ENCODE measurements at regions not wholly inside any gene's neighbourhood (a gene's known extent, or its start where the extent isn't known, plus 50 kb on each side); places are given as distances from the start of the nearest gene placed in this dataset.

- no peak for DNase-seq (ENCODE audit: low spot score)
Observed at GRCh38 chr4:108405586-108405985, 214.8 kb upstream of the RPL34 start.

GRCh38 chr4:108400309-108400708, 220.1 kb upstream of the RPL34 start:
- no peak for DNase-seq (ENCODE audit: low spot score)

DNA sequence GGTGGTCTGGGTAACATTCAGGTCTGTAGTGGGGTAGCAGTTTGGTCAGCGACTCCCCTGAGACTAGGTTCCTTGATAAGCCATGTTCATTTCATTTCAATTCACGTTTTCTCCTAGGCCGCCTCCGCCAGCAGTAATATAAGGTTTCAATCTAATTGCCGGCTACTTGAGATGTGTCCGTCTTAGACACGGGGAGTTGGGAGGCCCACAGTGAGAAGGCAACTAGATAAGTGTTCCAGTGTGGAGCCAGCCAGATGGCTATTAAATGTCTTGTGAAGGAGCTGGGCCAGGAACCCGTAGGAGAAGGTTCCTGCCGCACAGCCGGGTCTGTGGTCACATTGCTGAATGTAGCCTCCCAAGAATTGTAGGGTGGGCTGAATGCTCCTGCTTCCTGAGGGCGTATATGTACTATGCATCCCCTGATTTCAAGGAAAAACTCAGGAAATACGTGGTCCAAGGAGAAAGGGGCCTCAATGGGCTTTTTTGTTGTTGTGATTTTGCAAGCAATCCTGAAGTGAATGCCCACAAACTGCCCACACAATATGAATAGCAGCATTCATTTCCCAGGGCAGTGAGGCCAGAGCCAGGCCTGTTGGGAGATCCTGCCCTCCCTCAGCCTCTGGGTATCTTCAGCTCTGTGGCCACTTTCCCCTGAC, 220.6 kb upstream of the RPL34 start:
- no peak for DNase-seq (ENCODE audit: low spot score)

GRCh38 chr4:108398836-108399235, 221.5 kb upstream of the RPL34 start:
- DNase-seq (ENCODE audit: low spot score): no peak

DNA sequence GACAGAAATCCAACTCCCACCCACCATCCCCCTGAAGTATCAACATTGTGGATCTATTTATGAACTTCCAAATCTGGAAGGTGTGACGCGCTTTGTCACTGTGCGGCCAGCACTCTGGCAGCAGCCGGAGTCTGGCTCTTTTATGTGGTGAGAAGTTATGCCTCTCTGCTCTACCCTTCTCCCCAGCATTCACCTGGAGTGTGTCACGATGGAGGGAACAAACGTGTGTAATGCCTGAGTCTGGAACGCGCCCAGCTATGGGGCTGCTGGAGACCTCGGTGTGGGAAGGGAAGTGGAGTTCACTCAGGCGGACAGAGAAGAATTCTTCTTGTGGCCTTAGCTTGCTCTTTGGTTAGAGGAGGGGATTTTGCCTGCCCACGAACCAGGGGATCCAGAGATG, 222.1 kb upstream of the RPL34 start:
- no peak for DNase-seq (ENCODE audit: low spot score)

DNA sequence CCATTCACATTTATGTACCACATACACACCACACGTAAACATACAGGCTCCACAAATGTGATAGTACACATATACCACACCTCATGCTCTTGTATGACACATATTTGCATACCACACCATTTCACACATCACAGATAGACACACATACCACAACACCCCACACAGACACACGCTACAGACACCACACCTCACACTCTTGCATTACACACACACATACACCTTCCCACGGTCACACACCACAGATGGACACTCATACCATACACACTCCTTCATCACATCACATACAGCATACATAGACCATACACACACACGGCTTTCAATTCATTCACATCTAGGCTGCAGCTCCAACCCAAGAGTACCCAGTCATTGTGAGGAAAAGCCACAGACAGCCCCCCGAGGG, 222.5 kb upstream of the RPL34 start:
- DNase-seq (ENCODE audit: low spot score): no peak

GRCh38 chr4:108396900-108397497, 223.4 kb upstream of the RPL34 start:
- DNase-seq (ENCODE audit: low spot score): peak; percentile 84

GRCh38 chr4:108395786-108396185, 224.6 kb upstream of the RPL34 start:
- DNase-seq (ENCODE audit: low spot score): no peak

- no peak for DNase-seq (ENCODE audit: low spot score)
Observed at GRCh38 chr4:108393890-108394472, 225.2 kb upstream of the LEF1 start.

GRCh38 chr4:108391701-108392455, 223.1 kb upstream of the LEF1 start:
- DNase-seq (ENCODE audit: low spot score): no peak

DNA sequence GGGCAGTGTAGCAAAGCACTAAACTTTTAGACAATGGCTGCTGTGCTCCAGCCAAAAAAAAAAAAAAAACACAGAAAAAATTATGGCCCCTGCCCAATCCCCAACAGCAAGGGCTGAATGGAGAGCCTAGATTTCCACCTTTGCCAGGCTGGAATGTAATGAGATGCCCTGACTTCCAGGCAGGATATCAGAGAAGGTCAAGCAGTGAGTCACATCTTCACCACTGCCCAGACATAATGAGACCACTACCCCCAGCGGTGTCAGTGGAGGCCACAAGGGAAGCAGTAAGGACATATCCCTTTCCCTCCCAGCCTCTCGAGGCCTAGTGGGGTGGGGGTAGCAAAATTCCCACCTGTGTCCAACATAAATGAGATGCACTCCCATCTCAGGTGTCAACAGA, 216.3 kb upstream of the LEF1 start:
- no peak for DNase-seq (ENCODE audit: low spot score)

GRCh38 chr4:108384544-108384943, 215.8 kb upstream of the LEF1 start:
- no peak for DNase-seq (ENCODE audit: low spot score)

DNA sequence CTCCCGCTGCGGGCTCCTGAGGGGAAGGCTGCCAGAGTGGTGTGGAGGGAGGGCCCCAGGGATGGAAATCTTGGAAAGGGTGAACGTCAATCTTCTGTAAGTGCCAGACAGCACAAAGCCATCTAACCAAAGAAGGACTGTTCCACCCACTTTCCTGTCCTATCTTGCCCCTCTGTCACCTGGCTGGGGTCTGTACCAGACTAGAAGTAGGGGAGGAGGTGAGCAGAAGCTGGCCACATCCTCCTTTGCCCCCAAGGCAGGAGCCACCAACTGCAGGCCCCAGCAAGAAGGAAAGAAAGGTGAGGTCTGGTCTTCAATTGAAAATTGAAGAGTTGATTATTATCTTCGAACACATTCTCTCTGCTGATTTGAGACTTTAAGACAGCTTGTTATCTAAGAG, 214.4 kb upstream of the LEF1 start:
- no peak for DNase-seq (ENCODE audit: low spot score)

- no peak for DNase-seq (ENCODE audit: low spot score)
Observed at GRCh38 chr4:108382751-108383150, 214.0 kb upstream of the LEF1 start.

- DNase-seq (ENCODE audit: low spot score): no peak
Observed at GRCh38 chr4:108378164-108378563, 209.4 kb upstream of the LEF1 start.

- no peak for DNase-seq (ENCODE audit: low spot score)
Observed at GRCh38 chr4:108377021-108377420, 208.3 kb upstream of the LEF1 start.

DNA sequence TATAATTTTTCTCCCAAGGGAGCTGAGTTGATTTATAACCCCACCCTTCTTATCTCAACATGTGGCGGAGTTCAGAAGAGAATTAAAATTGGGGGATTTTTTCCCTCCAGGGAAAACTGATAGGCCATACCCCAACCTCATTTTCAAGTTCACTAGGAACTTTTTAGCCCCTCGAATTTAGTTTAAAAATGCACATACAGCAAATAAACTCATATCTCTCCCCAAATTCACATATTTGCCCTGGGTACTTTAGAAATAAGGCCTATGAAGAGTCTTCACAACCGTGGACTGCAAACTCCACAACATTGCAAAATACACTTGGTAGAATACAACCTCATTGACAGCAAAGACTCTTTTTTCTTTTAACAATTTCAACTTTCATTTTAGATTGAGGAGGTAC, 206.7 kb upstream of the LEF1 start:
- DNase-seq (ENCODE audit: low spot score): no peak

DNA sequence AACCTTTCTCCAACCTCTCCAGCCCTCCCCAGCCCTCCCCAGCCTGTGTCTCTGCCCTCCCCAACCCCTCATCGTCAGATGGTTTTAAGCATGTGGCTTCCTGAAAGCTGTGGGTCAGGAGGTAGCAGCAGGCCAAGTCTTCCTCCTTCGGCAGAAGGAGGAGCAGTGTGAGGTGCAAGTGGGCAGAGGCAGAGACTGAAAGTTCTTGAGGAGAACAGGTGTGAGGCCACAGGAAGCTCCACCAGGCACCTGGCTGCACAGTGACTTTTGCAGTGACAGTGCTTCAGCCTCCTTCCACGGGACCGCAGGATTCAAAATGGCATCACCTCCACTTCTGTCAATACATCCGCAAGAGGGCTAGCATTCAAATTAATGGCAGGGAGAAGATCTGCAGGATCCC, 203.9 kb upstream of the LEF1 start:
- DNase-seq (ENCODE audit: low spot score): no peak

- peak; percentile 17 for DNase-seq (ENCODE audit: low spot score)
Observed at GRCh38 chr4:108371282-108371681, 202.6 kb upstream of the LEF1 start.

DNA sequence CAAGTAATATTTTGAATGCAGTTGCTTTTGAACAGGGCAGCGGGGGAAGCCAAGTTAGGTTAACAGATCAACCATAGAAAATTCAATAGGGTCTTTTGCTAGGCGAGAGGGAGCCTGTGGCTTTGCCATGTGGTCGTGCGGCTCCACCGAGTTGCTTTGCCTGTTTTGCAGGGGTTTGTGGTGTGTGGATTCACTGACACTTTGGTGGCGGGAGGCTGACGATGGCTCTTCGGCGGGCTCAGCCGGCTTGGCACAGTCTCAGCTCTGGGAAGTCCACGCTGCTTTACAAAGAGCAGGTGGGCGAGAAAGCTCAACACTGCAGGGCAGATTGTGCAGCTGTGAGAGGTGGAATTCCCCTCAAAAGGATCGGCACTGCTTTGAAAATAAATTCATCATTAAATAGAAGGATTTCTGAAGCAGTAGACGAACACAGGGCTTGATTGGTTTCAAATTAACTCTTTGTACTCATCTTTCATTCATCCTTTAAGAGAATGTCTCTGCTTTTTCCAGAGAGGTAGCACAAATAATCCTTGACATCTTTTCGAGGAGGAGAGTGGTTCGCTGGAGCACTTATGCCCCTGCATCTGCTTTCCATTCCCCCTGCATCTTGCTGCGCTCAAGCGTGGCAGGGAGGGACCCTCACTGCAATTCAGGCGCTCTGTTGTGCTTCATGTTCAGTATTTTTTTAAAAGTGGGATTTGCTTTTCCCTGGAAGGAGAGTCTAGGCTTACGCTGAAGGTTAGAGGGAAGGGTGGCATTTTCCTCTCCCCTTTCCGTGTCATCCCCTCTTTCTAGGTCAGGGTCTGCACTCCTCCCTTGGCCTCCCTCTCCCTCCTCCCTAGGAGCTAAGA, 201.8 kb upstream of the LEF1 start:
- no peak for DNase-seq (ENCODE audit: low spot score)

GRCh38 chr4:108369035-108369655, 200.4 kb upstream of the LEF1 start:
- no peak for DNase-seq (ENCODE audit: low spot score)
